WTC11 (cell line): ENCODE measurements at regions not wholly inside any gene's neighbourhood (a gene's known extent, or its start where the extent isn't known, plus 50 kb on each side); places are given as distances from the start of the nearest gene placed in this dataset.

Experiments used
- AFF4 ChIP-seq: sonication (generic); formaldehyde crosslinking; IDR thresholded peaks from 2 replicates; pipeline ENCODE4 v1.8.1; 2023; ENCODE audit warnings: mild to moderate bottlenecking, missing genetic modification reagents, borderline replicate concordance
- CREB1 ChIP-seq: sonication (generic); formaldehyde crosslinking; IDR thresholded peaks from 2 replicates; pipeline ENCODE4 v1.8.0; 2023; ENCODE audit warnings: mild to moderate bottlenecking, missing genetic modification reagents
- ETV6 ChIP-seq: sonication (generic); formaldehyde crosslinking; IDR thresholded peaks from 2 replicates; pipeline ENCODE4 v1.8.1; 2022; ENCODE audit warnings: mild to moderate bottlenecking, missing genetic modification reagents
- NFYB ChIP-seq: sonication (generic); formaldehyde crosslinking; conservative IDR thresholded peaks from 2 replicates; pipeline ENCODE4 v1.8.0; 2022; ENCODE audit warnings: low read depth, missing genetic modification reagents
- PRDM15 ChIP-seq: sonication (generic); formaldehyde crosslinking; IDR thresholded peaks from 2 replicates; pipeline ENCODE4 v1.8.0; 2022; ENCODE audit warnings: missing genetic modification reagents
- RELA ChIP-seq: sonication (generic); formaldehyde crosslinking; IDR thresholded peaks from 2 replicates; pipeline ENCODE4 v1.8.1; 2022; ENCODE audit warnings: missing genetic modification reagents, mild to moderate bottlenecking, borderline replicate concordance
- SMAD4 ChIP-seq: sonication (generic); formaldehyde crosslinking; IDR thresholded peaks from 2 replicates; pipeline ENCODE4 v1.8.0; 2022; ENCODE audit warnings: mild to moderate bottlenecking, missing genetic modification reagents
- SP1 ChIP-seq: sonication (generic); formaldehyde crosslinking; conservative IDR thresholded peaks from 2 replicates; pipeline ENCODE4 v1.8.1; 2022; ENCODE audit warnings: missing genetic modification reagents
- ZNF138 ChIP-seq: sonication (generic); formaldehyde crosslinking; conservative IDR thresholded peaks from 2 replicates; pipeline ENCODE4 v1.8.1; 2022; ENCODE audit warnings: mild to moderate bottlenecking, moderate library complexity, missing genetic modification reagents
- ZNF423 ChIP-seq: fragments of 250-450 bp; sonication (Bioruptor Pico); IDR thresholded peaks from 2 replicates; pipeline ENCODE4 v2.1.2; 2022; ENCODE audit warnings: mild to moderate bottlenecking, moderate library complexity
- TF ChIP-seq, protein P1 (sequence below): fragments of 200-600 bp; IDR thresholded peaks from 2 replicates; pipeline ENCODE4 v1.8.0; 2022; ENCODE audit warnings: antibody characterized with exemption

DNA sequence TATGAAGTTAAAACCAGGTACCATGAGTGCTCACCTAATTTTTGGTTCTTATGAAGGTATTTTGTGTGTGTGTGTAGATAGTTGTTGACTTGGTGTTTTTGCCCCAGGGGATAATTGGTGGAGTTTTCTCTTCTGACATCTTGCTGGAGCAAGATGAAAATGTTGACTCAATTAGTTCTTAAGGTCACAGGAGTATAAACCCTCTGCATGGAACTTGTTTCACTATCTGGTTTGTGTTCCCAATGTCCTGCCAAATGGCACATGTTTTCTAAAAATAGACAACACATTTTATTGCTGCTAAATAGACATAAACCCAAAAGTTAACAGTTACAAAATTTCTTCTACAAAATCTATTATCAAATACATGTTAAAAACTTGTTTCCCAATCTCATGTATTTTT, 180.9 kb downstream of the FAM170A start:
- TF ChIP-seq RELA (no peak), CREB1 (CRISPR knock-in tag) (no peak), PRDM15 (no peak), NFYB (no peak), ZNF423 (CRISPR knock-in tag) (no peak), ZNF138 (CRISPR knock-in tag) (no peak), ETV6 (CRISPR knock-in tag) (no peak), AFF4 (CRISPR knock-in tag) (no peak), SMAD4 (CRISPR knock-in tag) (no peak), SP1 (CRISPR knock-in tag) (no peak)
- TF ChIP-seq, protein P1, sequence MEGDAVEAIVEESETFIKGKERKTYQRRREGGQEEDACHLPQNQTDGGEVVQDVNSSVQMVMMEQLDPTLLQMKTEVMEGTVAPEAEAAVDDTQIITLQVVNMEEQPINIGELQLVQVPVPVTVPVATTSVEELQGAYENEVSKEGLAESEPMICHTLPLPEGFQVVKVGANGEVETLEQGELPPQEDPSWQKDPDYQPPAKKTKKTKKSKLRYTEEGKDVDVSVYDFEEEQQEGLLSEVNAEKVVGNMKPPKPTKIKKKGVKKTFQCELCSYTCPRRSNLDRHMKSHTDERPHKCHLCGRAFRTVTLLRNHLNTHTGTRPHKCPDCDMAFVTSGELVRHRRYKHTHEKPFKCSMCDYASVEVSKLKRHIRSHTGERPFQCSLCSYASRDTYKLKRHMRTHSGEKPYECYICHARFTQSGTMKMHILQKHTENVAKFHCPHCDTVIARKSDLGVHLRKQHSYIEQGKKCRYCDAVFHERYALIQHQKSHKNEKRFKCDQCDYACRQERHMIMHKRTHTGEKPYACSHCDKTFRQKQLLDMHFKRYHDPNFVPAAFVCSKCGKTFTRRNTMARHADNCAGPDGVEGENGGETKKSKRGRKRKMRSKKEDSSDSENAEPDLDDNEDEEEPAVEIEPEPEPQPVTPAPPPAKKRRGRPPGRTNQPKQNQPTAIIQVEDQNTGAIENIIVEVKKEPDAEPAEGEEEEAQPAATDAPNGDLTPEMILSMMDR: no peak
